22Rv1 (cell line): ENCODE measurements at regions not wholly inside any gene's neighbourhood (a gene's known extent, or its start where the extent isn't known, plus 50 kb on each side); places are given as distances from the start of the nearest gene placed in this dataset.

Source experiments
- ZFX ChIP-seq: fragments of 450-650 bp; IDR thresholded peaks from 2 replicates; pipeline ENCODE4 v1.6.1; 2017; ENCODE audit warnings: antibody characterized with exemption, borderline replicate concordance
- TF ChIP-seq, protein P1 (sequence below): fragments of 450-650 bp; IDR thresholded peaks from 2 replicates; pipeline ENCODE4 v1.5.1; 2017; ENCODE audit warnings: mild to moderate bottlenecking

GRCh38 chr21:27596196-27596595 lies 629.3 kb upstream of the ADAMTS5 start:
- TF ChIP-seq, protein P1, sequence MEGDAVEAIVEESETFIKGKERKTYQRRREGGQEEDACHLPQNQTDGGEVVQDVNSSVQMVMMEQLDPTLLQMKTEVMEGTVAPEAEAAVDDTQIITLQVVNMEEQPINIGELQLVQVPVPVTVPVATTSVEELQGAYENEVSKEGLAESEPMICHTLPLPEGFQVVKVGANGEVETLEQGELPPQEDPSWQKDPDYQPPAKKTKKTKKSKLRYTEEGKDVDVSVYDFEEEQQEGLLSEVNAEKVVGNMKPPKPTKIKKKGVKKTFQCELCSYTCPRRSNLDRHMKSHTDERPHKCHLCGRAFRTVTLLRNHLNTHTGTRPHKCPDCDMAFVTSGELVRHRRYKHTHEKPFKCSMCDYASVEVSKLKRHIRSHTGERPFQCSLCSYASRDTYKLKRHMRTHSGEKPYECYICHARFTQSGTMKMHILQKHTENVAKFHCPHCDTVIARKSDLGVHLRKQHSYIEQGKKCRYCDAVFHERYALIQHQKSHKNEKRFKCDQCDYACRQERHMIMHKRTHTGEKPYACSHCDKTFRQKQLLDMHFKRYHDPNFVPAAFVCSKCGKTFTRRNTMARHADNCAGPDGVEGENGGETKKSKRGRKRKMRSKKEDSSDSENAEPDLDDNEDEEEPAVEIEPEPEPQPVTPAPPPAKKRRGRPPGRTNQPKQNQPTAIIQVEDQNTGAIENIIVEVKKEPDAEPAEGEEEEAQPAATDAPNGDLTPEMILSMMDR = no peak
- no peak for TF ChIP-seq ZFX
